ENCODE measurements at regions not wholly inside any gene's neighbourhood (a gene's known extent, or its start where the extent isn't known, plus 50 kb on each side); places are given as distances from the start of the nearest gene placed in this dataset.

DNA sequence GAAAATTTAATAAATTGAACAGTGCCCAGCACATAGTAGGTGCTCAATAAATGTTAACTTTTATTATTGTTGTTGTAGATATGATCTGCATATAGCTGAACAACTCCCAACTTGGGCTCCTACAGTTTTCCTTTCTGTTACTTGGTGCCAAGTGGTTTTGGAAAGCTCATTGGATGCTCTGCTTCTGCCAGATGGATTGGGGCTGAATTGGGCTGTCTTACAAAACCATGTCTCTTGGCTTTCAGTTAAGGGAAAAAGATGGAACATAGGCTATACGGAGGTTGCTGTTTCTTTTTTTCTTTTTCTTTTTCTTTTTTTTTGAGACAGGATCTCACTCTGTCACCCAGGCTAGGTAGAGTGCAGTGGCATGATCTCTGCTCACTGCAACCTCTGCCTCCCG, 140.7 kb upstream of the PWP1 start:
- H3K27ac Mint-ChIP-seq (ENCODE audit: unreplicated experiment): no peak overlapping the region
- H3K27me3 Mint-ChIP-seq (ENCODE audit: low read depth): peaks cover 4% of the 10 kb centered on the region
- H3K4me3 Mint-ChIP-seq (ENCODE audit: unreplicated experiment): no peak overlapping the region
- H3K36me3 Mint-ChIP-seq (ENCODE audit: low read depth): no peaks in the 10 kb centered on the region
- no peaks in the 10 kb centered on the region for H3K4me1 Mint-ChIP-seq (ENCODE audit: low read depth)
- no peak for DNase-seq (ENCODE audit: low spot score)
- H3K9me3 Mint-ChIP-seq (ENCODE audit: low read depth): peaks cover 4% of the 10 kb centered on the region
- no peak for TF ChIP-seq CTCF (IDR thresholded peaks at IDR 0.05)

DNA sequence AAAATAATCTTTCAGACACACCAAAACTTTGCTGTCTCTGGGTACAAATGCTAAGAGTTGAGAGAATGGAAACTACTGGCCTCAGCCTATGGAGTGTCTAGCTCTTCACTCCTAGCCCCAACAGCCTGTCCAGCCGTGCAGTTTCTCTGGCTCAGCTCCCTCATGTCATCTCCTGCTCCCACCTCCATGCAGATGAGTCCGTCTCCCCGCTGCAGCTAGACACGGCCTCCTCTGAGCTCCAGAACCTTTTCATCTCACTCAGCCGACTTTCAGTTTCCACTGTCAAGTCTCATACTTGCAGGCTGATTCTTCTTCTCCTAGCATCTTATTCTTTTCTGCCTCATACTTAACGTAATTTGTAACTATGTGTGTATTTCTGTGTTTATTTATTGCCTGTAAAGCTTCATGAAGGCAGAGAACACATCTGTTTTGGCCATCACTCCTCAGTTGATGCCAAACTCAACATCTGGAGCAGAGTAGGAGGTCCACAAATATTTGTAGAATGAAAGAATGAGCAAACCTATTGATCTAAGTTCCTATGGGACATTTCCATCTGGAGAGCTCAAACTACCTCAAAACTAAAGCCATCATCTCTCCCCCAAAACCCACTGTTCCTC, 139.8 kb upstream of the PWP1 start:
- H3K4me3 Mint-ChIP-seq (ENCODE audit: unreplicated experiment): no peak overlapping the region
- no peak for TF ChIP-seq CTCF (IDR thresholded peaks at IDR 0.05)
- H3K9me3 Mint-ChIP-seq (ENCODE audit: low read depth): peaks cover 4% of the 10 kb centered on the region
- no peaks in the 10 kb centered on the region for H3K36me3 Mint-ChIP-seq (ENCODE audit: low read depth)
- DNase-seq (ENCODE audit: low spot score): no peak
- H3K27me3 Mint-ChIP-seq (ENCODE audit: low read depth): peaks cover 4% of the 10 kb centered on the region
- H3K4me1 Mint-ChIP-seq (ENCODE audit: low read depth): no peaks in the 10 kb centered on the region
- no peak overlapping the region for H3K27ac Mint-ChIP-seq (ENCODE audit: unreplicated experiment)

DNA sequence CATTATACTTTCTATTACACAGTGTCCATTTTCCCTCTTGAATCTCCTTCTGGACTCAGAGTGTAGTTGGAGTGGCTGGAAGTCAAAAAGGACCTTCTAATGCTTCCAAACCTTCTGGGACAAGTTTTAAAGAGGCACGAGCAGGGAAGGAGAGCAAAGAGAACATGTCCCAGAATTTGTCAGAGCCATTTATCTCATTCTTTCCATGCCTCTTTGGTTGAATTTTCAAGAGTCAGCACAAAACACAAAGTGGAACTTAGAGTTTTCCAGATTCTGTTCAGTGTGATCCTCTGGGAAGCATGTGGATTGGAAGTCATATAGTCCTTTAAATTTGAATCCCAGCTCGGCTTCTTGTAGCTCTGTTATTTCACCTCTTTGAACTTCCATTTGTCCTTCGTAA, 138.2 kb upstream of the PWP1 start:
- Mint-ChIP-seq H3K4me3 (ENCODE audit: unreplicated experiment) (no peak overlapping the region), H3K36me3 (ENCODE audit: low read depth) (no peaks in the 10 kb centered on the region), H3K27me3 (ENCODE audit: low read depth) (peaks cover 4% of the 10 kb centered on the region), H3K4me1 (ENCODE audit: low read depth) (no peaks in the 10 kb centered on the region), H3K27ac (ENCODE audit: unreplicated experiment) (no peak overlapping the region), H3K9me3 (ENCODE audit: low read depth) (peaks cover 4% of the 10 kb centered on the region)
- no peak for TF ChIP-seq CTCF (IDR thresholded peaks at IDR 0.05)
- DNase-seq (ENCODE audit: low spot score): no peak

- TF ChIP-seq CTCF (IDR thresholded peaks at IDR 0.05): no peak
- H3K27ac Mint-ChIP-seq (ENCODE audit: unreplicated experiment): no peak overlapping the region
- DNase-seq (ENCODE audit: low spot score): no peak
Measured at GRCh38 chr12:107549651-107550480, 135.7 kb upstream of the PWP1 start.

DNA sequence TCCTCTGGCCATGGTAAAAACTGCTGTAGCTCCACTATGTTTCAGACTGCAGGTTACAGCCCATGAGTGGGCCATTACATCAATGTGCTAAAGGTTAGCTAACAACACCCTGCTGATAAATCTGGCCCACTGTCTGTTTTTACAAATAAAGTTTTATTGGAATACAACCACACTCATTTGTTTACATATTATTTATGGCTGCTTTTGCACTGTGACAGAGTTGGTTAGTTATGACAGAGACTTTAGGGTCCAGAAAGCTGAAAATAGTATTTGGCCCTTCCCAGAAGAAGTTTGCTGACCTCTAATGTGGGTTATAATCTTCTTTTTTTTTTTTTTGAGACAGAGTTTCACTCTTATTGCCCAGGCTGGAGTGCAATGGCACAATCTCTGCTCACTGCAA, 134.2 kb upstream of the PWP1 start:
- Mint-ChIP-seq H3K27me3 (ENCODE audit: low read depth) (peaks cover 3% of the 10 kb centered on the region), H3K27ac (ENCODE audit: unreplicated experiment) (no peak overlapping the region), H3K4me3 (ENCODE audit: unreplicated experiment) (no peak overlapping the region), H3K9me3 (ENCODE audit: low read depth) (peaks cover 4% of the 10 kb centered on the region), H3K36me3 (ENCODE audit: low read depth) (no peaks in the 10 kb centered on the region), H3K4me1 (ENCODE audit: low read depth) (no peaks in the 10 kb centered on the region)
- TF ChIP-seq CTCF (IDR thresholded peaks at IDR 0.05): no peak
- DNase-seq (ENCODE audit: low spot score): no peak

More at GRCh38 chr12:107549651-107550480, 135.7 kb upstream of the PWP1 start:
- Mint-ChIP-seq H3K27me3 (ENCODE audit: low read depth) (peaks cover 7% of the 10 kb centered on the region), H3K9me3 (ENCODE audit: low read depth) (peaks cover 4% of the 10 kb centered on the region), H3K36me3 (ENCODE audit: low read depth) (no peaks in the 10 kb centered on the region), H3K4me1 (ENCODE audit: low read depth) (no peaks in the 10 kb centered on the region), H3K4me3 (ENCODE audit: unreplicated experiment) (no peak overlapping the region)

Data from chondrocyte (in vitro differentiated cells).